Stimulated activated CD4-positive, alpha-beta T cell treated with anti-CD3 and anti-CD28 coated beads, Interleukin-2, amount 100 ng/mL, for 4 hours (primary cell): ENCODE measurements at regions not wholly inside any gene's neighbourhood (a gene's known extent, or its start where the extent isn't known, plus 50 kb on each side); places are given as distances from the start of the nearest gene placed in this dataset.
"Not testable (repeated sequence)": the region's sequence is repeated elsewhere in the genome, so short reads cannot be mapped to it uniquely, and the experiment has no call there.

Experiments
- DNase-seq: peaks from one replicate; pipeline ENCODE4 v3.0.0-alpha.2; 2020; ENCODE audit warnings: low read depth

GRCh38 chr10:113470372-113471240 lies 82.2 kb upstream of the HABP2 start:
- DNase-seq, result no peak

- DNase-seq, result no peak
These were observed 81.4 kb upstream of the HABP2 start for GRCh38 chr10:113471241-113471996.

- DNase-seq, result no peak
These were observed 79.8 kb upstream of the HABP2 start for GRCh38 chr10:113473011-113473410.

GRCh38 chr10:113473851-113474250 lies 79.0 kb upstream of the HABP2 start:
- no peak for DNase-seq

- DNase-seq, result no peak
These were observed 78.1 kb upstream of the HABP2 start for GRCh38 chr10:113474752-113475151.

GRCh38 chr10:113475381-113475807 lies 77.5 kb upstream of the HABP2 start:
- no peak for DNase-seq

- no peak for DNase-seq
These were observed 76.7 kb upstream of the HABP2 start for GRCh38 chr10:113476191-113476590.

GRCh38 chr10:113476673-113477072 lies 76.2 kb upstream of the HABP2 start:
- DNase-seq, result no peak

- DNase-seq, result no peak
These were observed 75.4 kb upstream of the HABP2 start for GRCh38 chr10:113477451-113477850.

- no peak for DNase-seq
These were observed 73.3 kb upstream of the HABP2 start for GRCh38 chr10:113479346-113480080.

GRCh38 chr10:113480081-113480360 lies 72.8 kb upstream of the HABP2 start:
- no peak for DNase-seq

- DNase-seq, result no peak
These were observed 71.9 kb upstream of the HABP2 start for GRCh38 chr10:113480851-113481502.

GRCh38 chr10:113484487-113484886 lies 68.4 kb upstream of the HABP2 start:
- no peak for DNase-seq

- no peak for DNase-seq
These were observed 67.1 kb upstream of the HABP2 start for GRCh38 chr10:113485736-113486135.

- DNase-seq, result no peak
These were observed 66.3 kb upstream of the HABP2 start for GRCh38 chr10:113486531-113486930.

- DNase-seq, result no peak
These were observed 65.7 kb upstream of the HABP2 start for GRCh38 chr10:113487154-113487553.

GRCh38 chr10:113488186-113488585 lies 64.7 kb upstream of the HABP2 start:
- no peak for DNase-seq

- DNase-seq, result not testable (repeated sequence)
These were observed 63.3 kb upstream of the HABP2 start for GRCh38 chr10:113489522-113489921.

GRCh38 chr10:113491967-113492565 lies 60.8 kb upstream of the HABP2 start:
- no peak for DNase-seq

GRCh38 chr10:113493195-113493594 lies 59.7 kb upstream of the HABP2 start:
- no peak for DNase-seq

- DNase-seq, result no peak
These were observed 59.0 kb upstream of the HABP2 start for GRCh38 chr10:113493882-113494301.

GRCh38 chr10:113494761-113495160 lies 58.1 kb upstream of the HABP2 start:
- DNase-seq, result no peak
